Epithelial cell of proximal tubule (primary cell): ENCODE measurements at regions not wholly inside any gene's neighbourhood (a gene's known extent, or its start where the extent isn't known, plus 50 kb on each side); places are given as distances from the start of the nearest gene placed in this dataset.

Experiments
- DNase-seq: peaks from one replicate; pipeline ENCODE4 v3.0.0-alpha.2; 2011; ENCODE audit warnings: low read depth
- H3K4me3 ChIP-seq: 2 replicates; pipeline ENCODE4 v1.5.1; 2011; ENCODE audit warnings: low read depth, mild to moderate bottlenecking, low read length
- CTCF ChIP-seq: conservative IDR thresholded peaks from 2 replicates; pipeline ENCODE4 v1.5.1; 2012; ENCODE audit warnings: low read depth, mild to moderate bottlenecking, low read length

GRCh38 chr19:28150129-28150528 is 1062.8 kb downstream of the UQCRFS1 start:
- DNase-seq, result no peak
- H3K4me3 ChIP-seq, result no peak overlapping the region
- TF ChIP-seq CTCF, result no peak

- H3K4me3 ChIP-seq, result no peak overlapping the region
- DNase-seq, result no peak
- no peak for TF ChIP-seq CTCF
These were observed 1064.4 kb downstream of the UQCRFS1 start for GRCh38 chr19:28148554-28148953.

- DNase-seq, result no peak
- TF ChIP-seq CTCF, result no peak
These were observed 1070.7 kb downstream of the UQCRFS1 start for GRCh38 chr19:28142258-28142657.

GRCh38 chr19:28140201-28140600 is 1072.8 kb downstream of the UQCRFS1 start:
- no peak for TF ChIP-seq CTCF

More at GRCh38 chr19:28142258-28142657, 1070.7 kb downstream of the UQCRFS1 start:
- no peak overlapping the region for H3K4me3 ChIP-seq

GRCh38 chr19:28137772-28138171 is 1075.2 kb downstream of the UQCRFS1 start:
- TF ChIP-seq CTCF, result no peak

More at GRCh38 chr19:28140201-28140600, 1072.8 kb downstream of the UQCRFS1 start:
- DNase-seq, result no peak
- no peak overlapping the region for H3K4me3 ChIP-seq

GRCh38 chr19:28136796-28137195 is 1076.2 kb downstream of the UQCRFS1 start:
- TF ChIP-seq CTCF, result no peak
- no peak overlapping the region for H3K4me3 ChIP-seq
- no peak for DNase-seq

More at GRCh38 chr19:28137772-28138171, 1075.2 kb downstream of the UQCRFS1 start:
- DNase-seq, result no peak
- H3K4me3 ChIP-seq, result no peak overlapping the region

GRCh38 chr19:28135825-28136224 is 1077.1 kb downstream of the UQCRFS1 start:
- no peak overlapping the region for H3K4me3 ChIP-seq
- no peak for TF ChIP-seq CTCF
- DNase-seq, result no peak
